Loucy (cell line): ENCODE measurements at regions not wholly inside any gene's neighbourhood (a gene's known extent, or its start where the extent isn't known, plus 50 kb on each side); places are given as distances from the start of the nearest gene placed in this dataset.

Experiments
- H2AFZ ChIP-seq: fragments of 200-600 bp; sonication (generic); 2 replicates; pipeline ENCODE4 v1.6.0; 2016; ENCODE audit warnings: antibody characterized with exemption, mild to moderate bottlenecking, low read length, moderate library complexity
- H3F3A ChIP-seq: fragments of 200-600 bp; 2 replicates; pipeline ENCODE4 v1.6.0; 2016; ENCODE audit warnings: antibody characterized with exemption, low read depth, mild to moderate bottlenecking
- H3K27me3 ChIP-seq: fragments of 200-600 bp; sonication (generic); 2 replicates; pipeline ENCODE4 v1.6.1; 2014; ENCODE audit warnings: low read length, mild to moderate bottlenecking; ENCODE audit not compliant: insufficient read depth, poor library complexity, severe bottlenecking
- H3K36me3 ChIP-seq: fragments of 200-600 bp; sonication (generic); 2 replicates; pipeline ENCODE4 v1.6.1; 2016; ENCODE audit warnings: low read length; ENCODE audit not compliant: insufficient read depth
- H3K4me1 ChIP-seq: fragments of 200-600 bp; sonication (generic); 2 replicates; pipeline ENCODE4 v1.5.1; 2014; ENCODE audit warnings: low read length, mild to moderate bottlenecking; ENCODE audit not compliant: insufficient read depth, poor library complexity, severe bottlenecking
- H3K4me2 ChIP-seq: fragments of 200-600 bp; sonication (generic); 2 replicates; pipeline ENCODE4 v1.6.0; 2014; ENCODE audit warnings: antibody characterized with exemption, low read length, low read depth, mild to moderate bottlenecking; ENCODE audit not compliant: poor library complexity, severe bottlenecking
- H3K4me3 ChIP-seq: fragments of 200-600 bp; sonication (generic); 2 replicates; pipeline ENCODE4 v1.5.1; 2014; ENCODE audit warnings: low read length, mild to moderate bottlenecking, mixed read lengths; ENCODE audit not compliant: poor library complexity, severe bottlenecking
- H3K79me2 ChIP-seq: fragments of 200-600 bp; sonication (generic); 2 replicates; pipeline ENCODE4 v1.6.1; 2014; ENCODE audit warnings: low read length; ENCODE audit not compliant: insufficient read depth
- H3K9ac ChIP-seq: fragments of 200-600 bp; sonication (generic); 2 replicates; pipeline ENCODE4 v1.6.0; 2014; ENCODE audit warnings: mild to moderate bottlenecking, low read depth, low read length, moderate library complexity; ENCODE audit not compliant: poor library complexity, severe bottlenecking
- H3K9me2 ChIP-seq: fragments of 200-600 bp; sonication (generic); replicated peaks from 2 replicates; pipeline ENCODE4 v1.6.1; 2016; ENCODE audit warnings: low read depth, low read length, mixed read lengths
- H3K9me3 ChIP-seq: fragments of 200-600 bp; sonication (generic); 2 replicates; pipeline ENCODE4 v1.6.1; 2014; ENCODE audit warnings: mild to moderate bottlenecking, antibody characterized with exemption, low read length, low read depth; ENCODE audit not compliant: insufficient read depth
- H4K20me1 ChIP-seq: fragments of 200-600 bp; sonication (generic); 2 replicates; pipeline ENCODE4 v1.6.0; 2014; ENCODE audit warnings: antibody characterized with exemption, low read length, mild to moderate bottlenecking; ENCODE audit not compliant: insufficient read depth, poor library complexity, severe bottlenecking
- EZH2phosphoT487 ChIP-seq: fragments of 200-600 bp; IDR thresholded peaks from 2 replicates; pipeline ENCODE4 v1.6.1; 2018; ENCODE audit warnings: antibody characterized with exemption, mild to moderate bottlenecking, moderate library complexity, borderline replicate concordance
- TF ChIP-seq, protein P1 (sequence below): fragments of 200-600 bp; sonication (generic); conservative IDR thresholded peaks from 2 replicates; pipeline ENCODE4 v1.5.1; 2014; ENCODE audit warnings: mild to moderate bottlenecking, antibody characterized with exemption, low read length

DNA sequence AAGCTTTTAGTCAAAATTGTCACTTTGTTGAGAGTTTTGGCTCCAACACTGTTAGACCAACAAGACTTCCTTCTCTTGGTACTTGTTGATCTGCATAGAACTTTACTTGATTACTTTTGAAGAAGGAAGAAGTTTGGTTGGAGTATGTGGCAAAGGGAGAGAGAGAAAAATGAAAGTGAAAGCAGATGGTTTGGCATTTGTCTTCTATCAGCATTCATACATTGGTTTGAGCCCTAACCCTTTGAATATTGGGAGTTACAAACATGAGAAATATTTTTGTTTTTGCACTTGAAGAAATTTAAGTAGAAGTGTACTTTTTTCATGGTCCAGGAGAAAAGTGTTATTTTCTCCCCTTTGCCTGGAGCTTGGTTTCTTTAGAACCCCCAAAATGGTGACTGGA lies 169.8 kb downstream of the ADGRL4 start:
- Histone ChIP-seq H3K4me1 (peaks cover 4% of the 10 kb centered on the region), H3K4me3 (peak overlapping the region; percentile 59), H3K4me2 (peak overlapping the region; percentile 52), H3K36me3 (no peaks in the 10 kb centered on the region), H3K9me2 (no peaks in the 10 kb centered on the region), H3K9ac (no peak overlapping the region), H2AFZ (peak overlapping the region; percentile 99), H3K9me3 (no peaks in the 10 kb centered on the region), H4K20me1 (no peaks in the 10 kb centered on the region), H3K79me2 (no peaks in the 10 kb centered on the region), H3K27me3 (no peaks in the 10 kb centered on the region), H3F3A (no peaks in the 10 kb centered on the region)
- TF ChIP-seq EZH2phosphoT487: no peak
- TF ChIP-seq, protein P1, sequence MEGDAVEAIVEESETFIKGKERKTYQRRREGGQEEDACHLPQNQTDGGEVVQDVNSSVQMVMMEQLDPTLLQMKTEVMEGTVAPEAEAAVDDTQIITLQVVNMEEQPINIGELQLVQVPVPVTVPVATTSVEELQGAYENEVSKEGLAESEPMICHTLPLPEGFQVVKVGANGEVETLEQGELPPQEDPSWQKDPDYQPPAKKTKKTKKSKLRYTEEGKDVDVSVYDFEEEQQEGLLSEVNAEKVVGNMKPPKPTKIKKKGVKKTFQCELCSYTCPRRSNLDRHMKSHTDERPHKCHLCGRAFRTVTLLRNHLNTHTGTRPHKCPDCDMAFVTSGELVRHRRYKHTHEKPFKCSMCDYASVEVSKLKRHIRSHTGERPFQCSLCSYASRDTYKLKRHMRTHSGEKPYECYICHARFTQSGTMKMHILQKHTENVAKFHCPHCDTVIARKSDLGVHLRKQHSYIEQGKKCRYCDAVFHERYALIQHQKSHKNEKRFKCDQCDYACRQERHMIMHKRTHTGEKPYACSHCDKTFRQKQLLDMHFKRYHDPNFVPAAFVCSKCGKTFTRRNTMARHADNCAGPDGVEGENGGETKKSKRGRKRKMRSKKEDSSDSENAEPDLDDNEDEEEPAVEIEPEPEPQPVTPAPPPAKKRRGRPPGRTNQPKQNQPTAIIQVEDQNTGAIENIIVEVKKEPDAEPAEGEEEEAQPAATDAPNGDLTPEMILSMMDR: no peak

DNA sequence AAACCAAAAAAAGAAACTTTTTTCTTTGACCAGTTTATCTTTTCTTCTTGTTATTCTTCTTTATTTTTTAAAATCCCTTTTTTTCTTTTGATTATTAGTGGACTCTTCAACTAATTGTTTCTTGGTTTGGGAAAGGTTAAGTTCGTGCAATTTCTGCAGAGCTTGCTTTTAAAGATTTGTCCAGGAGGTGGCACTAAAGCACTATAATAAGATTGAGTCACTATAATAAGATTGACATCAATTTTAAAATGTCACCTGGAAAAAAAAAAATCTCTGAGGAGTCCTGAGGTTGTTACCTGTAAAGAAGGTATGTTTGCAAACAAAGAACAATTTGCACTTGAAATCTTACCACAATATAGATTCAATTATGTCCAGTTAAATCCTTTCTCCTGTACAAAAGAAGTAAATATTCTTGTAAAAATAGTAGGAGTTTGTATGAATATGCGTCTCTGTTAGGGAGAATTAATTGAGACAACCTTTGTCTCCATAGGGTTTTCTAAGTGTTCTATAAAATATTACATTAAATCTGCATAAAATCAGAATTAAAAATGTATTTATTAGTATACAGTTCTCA lies 166.7 kb downstream of the ADGRL4 start:
- no peak overlapping the region; the same call in 1 of the 2 replicates for H2AFZ ChIP-seq
- H3K4me1 ChIP-seq: peaks cover 4% of the 10 kb centered on the region
- no peaks in the 10 kb centered on the region for H3K36me3 ChIP-seq
- no peaks in the 10 kb centered on the region for H3F3A ChIP-seq
- no peaks in the 10 kb centered on the region for H3K9me2 ChIP-seq
- H3K79me2 ChIP-seq: no peaks in the 10 kb centered on the region
- no peak overlapping the region for H3K4me3 ChIP-seq
- no peaks in the 10 kb centered on the region for H4K20me1 ChIP-seq
- no peaks in the 10 kb centered on the region for H3K27me3 ChIP-seq
- TF ChIP-seq, protein P1: peak; percentile 75
- TF ChIP-seq EZH2phosphoT487: no peak
- H3K4me2 ChIP-seq: no peak overlapping the region
- H3K9me3 ChIP-seq: no peaks in the 10 kb centered on the region
- no peak overlapping the region for H3K9ac ChIP-seq
